HG02943 (cell line): ENCODE measurements at regions not wholly inside any gene's neighbourhood (a gene's known extent, or its start where the extent isn't known, plus 50 kb on each side); places are given as distances from the start of the nearest gene placed in this dataset.
"Not testable (repeated sequence)": the region's sequence is repeated elsewhere in the genome, so short reads cannot be mapped to it uniquely, and the experiment has no call there.

Experiments
- ATAC-seq: cut with Tn5 transposase; IDR thresholded peaks from one replicate; pipeline ENCODE4 v1.9.1; 2021; ENCODE audit warnings: mild to moderate bottlenecking, low read depth, moderate library complexity; ENCODE audit not compliant: unreplicated experiment

DNA sequence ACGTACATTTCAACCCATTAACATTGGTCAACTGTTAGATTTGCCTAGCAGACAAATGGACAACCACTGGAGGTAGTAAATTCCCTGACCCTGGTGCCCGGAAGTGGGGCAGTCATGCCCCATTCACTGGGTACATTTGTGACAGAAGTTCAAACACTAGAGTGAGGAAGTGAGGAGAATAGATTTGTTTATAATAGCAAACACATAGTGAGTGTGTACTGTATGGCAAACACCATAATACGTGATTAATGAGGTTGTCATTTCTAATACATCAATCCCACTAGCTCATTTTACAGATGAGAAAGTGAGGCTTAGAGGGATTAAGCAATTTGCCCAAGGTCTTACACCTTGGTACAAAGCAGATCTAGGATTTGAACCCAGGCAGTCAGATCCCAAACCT, 181.9 kb upstream of the MKLN1 start:
- ATAC-seq: no peak

DNA sequence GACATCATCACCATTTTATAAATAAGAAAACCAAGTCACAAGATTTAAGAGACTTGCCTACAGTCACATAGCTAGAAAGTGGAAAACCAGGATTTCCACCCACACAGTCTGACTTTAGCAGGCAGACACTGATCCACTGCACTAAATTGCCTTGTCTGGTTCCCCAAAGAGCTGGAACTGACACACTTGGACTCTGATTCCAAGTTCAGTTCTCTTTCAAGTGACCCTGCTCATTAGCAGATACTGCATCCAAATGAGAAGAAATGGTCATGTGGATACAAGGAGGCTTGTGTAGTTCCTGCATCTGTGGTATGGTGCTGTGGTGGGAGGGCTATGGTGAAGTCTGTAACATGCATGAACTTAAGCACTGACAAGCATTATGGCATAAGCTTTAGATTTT, 180.1 kb upstream of the MKLN1 start:
- ATAC-seq: no peak

DNA sequence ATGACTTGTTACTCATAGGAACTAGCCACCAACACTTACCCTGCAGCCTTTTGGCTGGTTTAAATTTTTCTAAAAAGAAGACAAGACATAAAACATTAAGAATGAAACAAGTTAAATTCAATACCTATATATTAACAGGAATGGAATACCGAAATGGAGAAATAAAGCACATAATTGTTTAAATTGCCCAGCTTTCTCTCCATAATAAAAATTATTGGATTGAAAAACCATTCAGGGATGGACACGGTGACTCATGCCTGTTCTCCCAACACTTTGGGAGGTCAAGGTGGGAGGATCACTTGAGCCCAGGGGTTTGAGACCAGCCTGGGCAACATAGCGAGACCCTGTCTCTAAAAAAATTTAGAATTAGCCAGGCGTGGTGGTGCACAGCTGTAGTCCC, 179.4 kb upstream of the MKLN1 start:
- no peak for ATAC-seq

DNA sequence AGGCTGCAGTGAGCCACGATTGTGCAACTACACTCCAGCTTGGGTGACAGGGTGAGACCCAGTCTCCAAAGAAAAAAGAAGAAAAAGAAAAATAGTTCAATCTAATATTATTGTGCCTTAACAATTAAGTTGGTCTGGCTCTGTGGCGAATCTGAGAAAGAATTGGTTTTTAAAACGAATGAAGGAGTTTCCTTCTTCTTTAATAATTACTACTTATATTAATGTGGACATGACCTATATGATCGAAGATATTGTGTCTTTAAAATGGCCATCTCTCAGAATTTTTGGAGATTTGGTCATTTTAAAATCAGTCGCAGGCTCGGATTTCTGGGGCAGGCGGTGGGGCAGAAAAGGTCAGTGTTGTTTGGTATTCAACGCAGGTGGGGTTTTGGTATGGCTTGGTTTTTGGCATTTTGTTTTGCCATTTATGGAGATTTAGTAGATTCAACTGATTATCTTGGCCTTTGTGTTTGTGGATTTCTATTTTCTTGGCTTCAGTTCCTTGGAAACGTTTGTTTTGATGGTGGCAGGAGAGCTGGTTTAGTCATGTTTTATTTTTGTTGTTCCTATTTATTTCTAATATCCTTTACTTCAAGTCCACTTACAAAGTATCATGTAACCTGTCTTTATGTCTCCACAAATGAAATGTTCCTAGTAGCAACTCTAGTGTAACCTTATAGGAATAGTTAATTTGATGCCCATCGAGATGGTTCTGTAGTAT, 178.8 kb upstream of the MKLN1 start:
- ATAC-seq: no peak

DNA sequence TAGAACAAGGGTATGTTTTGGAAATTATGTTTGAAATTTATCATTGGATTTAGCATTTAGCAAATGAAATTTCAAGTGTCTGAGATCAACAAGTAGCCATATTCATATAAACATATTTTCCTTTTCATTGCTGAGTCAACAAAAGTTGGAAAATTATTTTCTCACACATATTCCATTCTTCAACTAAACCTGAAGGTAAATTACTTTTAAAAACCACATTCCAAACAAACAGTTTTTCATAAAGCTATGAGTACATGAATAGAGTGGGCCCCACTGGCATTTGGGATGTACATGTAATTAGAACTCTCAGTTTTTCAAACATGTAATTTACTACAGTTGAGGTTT, 178.3 kb upstream of the MKLN1 start:
- no peak for ATAC-seq

DNA sequence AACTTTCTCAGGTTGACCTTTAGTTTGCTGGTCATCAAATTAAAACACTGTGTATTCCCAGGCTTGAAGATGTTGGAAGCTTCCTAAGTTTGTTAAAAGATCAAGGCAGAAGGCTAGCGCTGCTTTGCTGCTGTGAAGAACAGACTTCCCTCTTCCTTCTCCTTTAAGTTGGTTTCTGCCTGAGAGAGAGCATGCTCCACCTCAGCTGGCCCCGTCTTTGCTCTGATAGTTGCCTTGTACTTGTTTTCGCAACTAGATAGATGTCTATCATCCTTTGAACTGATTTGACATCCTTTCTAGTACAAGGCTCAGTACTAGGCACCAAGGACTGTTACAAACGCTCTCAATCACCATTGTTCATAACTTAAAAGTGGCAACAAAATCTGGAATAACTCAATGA, 177.8 kb upstream of the MKLN1 start:
- ATAC-seq: no peak

DNA sequence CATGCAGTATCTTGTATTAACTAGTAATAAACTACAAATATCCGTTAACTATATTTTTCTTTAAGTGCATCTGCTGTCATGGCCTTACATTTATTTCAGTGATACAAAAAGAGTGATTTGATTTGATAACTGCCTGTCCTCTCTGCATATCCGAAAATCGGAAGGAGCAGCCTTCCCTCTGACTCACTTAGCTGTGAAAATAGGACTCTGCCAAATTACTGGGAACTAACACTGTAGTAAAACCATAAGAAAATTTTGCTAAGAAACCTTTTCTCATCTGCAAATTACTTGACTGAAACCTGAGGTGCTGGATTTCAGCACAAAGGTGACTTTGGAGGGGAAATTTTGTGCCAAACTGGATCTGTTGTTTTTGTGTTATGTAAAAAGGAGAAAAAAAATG, 176.6 kb upstream of the MKLN1 start:
- ATAC-seq: no peak

DNA sequence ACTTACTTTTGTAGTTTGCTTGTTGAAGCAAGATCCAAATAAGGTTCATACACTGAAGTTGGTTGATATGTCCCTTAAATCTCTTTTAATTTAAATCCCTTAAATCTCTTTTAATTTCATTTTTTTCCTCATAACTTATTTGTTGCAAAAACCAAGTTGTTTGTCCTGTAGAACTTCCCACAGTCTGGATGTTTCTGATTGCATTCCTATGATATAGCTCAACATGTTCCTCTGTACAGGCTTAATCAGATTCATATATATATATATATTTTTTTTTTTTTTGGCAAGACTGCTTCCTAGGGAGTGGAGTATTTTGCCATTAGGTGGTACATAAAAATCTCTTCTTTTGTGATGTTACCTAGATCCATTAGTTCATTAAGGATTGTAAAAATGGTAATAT, 174.9 kb upstream of the MKLN1 start:
- ATAC-seq: no peak

DNA sequence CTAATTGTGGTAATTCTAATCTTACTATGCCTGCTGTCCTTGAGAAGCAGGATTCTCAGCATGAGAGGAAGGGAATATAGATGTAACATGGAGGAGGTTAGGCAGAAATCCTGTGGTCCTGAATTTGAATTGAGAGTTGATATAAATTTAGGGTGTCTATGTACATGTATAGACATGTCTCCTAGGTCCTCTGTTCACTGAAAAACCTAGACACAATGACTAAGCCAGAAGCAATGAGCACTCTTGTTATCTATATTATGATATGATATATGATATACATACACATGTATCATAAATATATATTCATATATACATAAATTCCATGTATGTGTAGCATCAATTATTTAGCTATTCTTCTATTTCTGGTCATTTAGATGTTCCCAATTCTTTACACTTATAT, 173.3 kb upstream of the MKLN1 start:
- ATAC-seq: no peak

DNA sequence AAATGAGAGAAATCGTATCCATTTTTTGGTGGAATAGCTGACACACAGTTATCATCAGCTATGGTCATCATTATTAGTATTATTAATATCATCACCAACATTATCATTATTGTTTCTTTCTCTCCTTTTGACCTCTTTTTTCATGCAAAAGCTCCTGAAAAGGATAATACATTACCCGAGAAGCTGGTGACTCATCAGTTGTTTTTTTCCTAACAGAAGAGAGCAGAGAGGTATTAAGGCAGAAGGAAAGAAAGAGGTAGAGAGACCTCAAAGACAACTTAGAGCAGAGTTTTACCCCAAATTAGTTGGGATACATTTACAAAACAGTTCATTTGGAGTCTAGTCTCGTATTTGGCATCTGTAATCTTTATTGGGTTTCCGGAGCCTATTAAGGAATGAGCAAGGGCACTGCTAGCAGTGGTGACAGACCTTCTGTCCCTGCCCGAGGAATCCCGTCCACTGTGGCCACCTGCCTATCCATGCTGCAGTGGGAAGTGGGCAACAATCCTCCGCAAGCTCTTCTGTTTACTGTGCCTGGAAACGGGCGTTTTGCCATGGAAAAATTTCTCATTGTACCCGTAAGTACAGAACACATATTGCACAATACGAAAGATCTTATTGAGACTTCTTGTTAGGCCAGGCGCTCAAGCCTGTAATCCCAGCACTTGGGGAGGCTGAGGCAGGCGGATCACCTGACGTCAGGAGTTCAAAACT, 170.0 kb upstream of the MKLN1 start:
- ATAC-seq: no peak

DNA sequence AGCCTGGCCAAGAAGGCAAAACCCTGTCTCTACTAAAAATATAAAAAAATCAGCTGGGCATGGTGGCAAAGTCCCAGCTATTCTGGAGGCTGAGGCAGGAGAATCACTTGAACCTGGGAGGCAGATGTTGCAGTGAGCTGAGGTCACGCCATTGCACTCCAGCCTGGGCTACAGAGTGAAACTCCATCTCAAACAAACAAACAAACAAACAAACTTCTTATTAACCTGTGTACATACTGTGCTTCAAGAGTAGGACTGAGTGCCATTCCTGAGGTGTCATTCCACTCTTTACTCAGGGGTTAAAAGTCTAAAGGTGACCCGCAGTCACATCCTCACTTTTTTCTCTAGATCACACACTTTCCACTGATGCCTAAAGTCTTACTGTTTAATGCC, 169.4 kb upstream of the MKLN1 start:
- not testable (repeated sequence) for ATAC-seq

DNA sequence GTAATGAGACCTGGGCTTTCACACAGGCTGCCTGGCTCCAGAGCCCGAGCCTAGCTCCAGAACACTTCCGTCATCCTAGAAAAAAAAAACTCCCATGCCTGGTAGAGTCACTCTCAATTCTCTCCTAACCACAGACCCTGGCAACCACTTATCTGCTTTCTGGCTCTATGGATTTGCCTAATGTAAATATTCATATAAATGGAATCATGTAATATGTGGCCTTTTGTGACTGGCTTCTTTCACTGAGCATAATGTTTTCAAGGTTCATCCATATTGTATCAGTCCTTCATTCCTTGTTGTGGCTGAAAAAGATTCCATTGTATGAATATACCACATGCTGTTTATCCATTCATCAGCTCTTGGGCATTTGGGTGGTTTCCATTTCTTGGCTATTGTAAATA, 167.7 kb upstream of the MKLN1 start:
- ATAC-seq: no peak

DNA sequence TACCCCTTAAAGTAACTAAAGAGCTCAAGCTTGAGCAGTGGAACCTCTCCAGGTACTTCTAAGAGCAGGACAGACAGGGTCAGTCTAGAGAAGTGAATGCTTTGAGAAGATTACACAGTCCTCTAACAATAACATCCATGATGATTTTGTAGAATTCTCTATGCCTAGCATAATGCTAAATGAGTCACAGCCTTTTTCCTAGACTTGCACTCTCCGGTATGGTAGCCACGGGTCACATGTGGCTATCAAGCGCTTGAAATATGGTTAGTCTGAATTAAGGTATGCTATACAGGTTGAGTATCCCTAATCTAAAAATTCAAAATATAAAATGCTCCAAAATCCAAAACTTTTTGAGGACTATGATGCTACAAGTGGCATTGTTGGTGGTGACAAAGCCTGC, 166.6 kb upstream of the MKLN1 start:
- no peak for ATAC-seq

DNA sequence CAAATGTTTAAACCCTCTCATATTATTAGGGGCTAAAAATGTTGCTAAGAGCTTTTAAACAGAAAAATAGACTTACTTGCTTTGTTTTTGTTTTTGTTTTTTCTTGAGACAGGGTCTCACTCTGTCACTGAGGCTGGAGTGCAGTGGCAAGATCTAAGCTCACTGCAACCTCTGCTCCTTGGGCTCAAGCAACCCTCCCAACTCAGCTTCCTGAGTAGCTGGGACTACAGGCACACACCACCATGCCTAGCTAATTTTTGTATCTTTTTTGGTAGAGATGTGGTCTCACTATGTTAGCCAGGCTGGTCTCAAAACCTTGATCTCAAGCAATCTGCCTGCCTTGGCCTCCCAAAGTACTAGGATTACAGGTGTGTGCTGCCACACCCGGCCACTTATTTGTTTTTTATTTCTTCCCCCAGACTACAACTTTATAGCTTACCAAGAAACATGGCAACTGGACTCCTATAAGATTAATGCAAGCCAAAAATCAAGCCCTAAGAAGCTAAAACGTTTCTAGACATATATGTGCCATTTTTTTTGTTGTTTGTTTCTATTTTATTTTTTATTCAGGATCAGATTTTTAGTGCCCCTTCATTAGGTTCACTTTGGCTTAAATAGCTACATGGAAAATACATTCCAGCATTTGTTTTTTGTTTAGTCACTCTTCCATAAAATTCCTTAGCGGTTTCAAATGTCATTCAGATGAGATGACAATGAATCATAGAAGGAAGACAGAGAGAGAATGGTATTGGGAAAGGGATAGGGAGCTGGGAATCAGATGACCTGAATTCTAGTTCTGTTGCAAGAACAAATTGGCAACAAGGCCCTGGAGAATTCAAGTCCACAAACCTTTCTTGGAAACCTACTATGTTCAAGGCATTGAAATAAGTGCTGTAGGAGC, 163.4 kb upstream of the MKLN1 start:
- ATAC-seq: no peak

DNA sequence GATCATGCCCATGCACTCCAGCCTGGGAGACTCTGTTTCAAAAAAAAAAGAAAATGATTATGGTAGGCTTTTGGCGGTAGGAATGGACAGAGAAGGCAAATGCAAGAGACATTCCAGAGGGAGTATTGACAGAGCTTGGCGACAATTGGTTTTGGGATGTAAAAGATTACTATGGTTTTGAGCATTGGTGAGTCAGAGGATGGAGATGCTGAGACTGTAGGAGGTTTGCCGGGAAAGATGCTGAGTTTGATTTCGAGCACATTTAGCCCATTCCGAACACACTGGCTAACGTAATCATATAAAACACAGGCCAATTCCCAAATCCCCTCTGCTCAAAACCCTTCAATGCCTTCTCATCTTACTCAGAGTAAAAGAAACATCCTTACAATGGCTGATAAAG, 161.6 kb upstream of the MKLN1 start:
- ATAC-seq: no peak

DNA sequence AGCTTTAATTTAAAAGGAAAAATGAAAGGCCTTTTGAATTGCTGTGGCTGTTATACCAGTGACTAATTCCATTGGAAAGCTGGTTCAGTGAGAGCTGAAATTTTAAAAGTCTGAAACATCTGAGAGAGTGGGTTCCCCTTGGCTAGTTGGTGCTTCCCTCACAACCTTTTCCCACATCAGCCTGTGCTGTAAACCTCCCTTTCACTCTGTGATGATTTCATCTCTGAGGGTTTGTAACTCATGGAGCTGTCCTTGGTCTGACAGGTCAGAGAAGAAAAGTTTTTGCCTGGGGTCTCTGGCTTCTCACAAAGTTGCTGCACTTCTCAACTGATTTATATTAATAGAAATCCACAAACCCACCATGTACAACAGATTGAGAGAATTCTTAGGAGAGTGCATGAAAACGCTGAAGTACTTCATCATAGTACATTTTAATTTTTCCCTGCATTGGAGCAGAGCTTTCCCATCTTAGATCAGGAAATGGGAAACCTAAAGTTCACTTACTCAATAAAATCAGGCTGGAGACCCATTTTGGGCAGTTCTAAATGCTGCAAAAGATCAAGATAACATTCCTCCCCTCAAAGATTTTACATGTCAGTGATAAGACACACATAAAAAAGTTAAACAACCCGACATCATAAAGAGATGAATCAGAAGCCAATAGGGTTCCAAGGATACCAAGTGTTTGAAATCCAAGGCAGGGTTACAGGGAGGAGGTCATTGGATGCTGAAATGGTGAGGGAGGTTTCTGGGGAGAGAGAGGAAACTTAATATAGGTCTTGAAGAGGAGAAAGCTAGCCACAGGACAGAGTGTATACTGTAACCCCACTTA, 157.0 kb upstream of the MKLN1 start:
- no peak for ATAC-seq

DNA sequence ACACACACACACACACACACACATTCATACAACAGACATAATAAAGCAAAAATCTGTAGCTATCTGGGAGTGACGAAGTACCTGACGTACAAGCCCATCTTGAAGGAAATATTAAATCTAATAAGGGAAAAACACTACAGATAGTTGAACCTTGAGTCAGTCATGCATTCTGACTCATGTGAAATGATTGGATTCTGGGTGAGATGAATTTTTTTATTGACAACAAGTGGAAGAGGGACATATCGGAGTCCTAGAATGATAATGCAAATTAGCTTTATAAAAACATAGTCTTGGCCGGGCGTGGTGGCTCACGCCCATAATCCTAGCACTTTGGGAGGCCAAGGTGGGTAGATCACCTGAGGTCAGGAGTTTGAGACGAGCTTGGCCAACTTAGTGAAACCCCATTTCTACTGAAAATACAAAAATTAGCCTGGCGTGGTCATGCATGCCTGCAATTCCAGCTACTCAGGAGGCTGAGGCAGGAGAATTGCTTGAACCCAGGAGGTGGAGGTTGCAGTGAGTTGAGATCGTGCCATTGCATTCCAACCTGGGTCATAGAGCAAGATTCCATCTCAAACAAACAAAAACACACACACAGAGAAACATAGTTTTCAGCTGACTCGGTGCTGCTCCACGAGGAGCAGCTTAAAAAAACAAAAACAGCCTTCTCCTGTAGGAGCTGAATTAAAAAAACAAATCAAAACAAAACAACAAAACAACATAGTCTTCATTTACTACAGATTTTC, 154.4 kb upstream of the MKLN1 start:
- no peak for ATAC-seq

DNA sequence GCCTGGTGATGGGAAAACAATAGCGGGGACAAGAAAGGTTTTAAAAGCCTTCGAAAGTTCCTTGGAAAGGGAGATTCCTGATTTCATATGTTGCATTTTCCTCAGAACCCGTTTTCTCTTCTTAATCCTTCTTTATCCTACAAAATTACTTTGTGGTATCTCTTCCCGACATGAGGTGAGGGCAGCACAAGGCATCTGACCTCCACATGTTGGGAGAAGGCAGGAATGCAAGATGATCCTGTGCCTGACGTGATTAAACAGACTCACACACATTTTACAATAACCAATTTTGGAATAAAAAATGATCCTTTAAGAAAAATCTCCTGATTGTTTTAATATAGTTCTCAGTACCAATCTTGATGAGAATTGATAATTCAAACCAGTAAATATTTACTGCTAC, 153.3 kb upstream of the MKLN1 start:
- ATAC-seq: no peak

DNA sequence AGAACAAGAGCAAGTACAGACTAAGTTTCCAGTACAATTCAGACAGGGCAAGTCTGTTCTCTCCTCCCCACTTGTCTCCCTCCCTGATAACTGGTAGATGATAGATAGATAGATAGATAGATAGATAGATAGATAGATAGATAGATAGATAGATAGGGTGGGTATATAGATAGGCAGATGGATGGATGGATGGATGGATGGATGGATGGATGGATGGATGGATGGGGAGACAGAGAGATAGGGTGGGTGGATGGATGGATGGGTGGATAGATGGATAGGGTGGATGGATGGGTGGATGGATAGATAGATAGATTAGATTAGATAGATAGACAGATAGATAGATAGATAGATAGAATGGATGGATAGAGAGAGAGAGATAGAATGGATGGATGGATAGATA, 152.8 kb upstream of the MKLN1 start:
- no peak for ATAC-seq

DNA sequence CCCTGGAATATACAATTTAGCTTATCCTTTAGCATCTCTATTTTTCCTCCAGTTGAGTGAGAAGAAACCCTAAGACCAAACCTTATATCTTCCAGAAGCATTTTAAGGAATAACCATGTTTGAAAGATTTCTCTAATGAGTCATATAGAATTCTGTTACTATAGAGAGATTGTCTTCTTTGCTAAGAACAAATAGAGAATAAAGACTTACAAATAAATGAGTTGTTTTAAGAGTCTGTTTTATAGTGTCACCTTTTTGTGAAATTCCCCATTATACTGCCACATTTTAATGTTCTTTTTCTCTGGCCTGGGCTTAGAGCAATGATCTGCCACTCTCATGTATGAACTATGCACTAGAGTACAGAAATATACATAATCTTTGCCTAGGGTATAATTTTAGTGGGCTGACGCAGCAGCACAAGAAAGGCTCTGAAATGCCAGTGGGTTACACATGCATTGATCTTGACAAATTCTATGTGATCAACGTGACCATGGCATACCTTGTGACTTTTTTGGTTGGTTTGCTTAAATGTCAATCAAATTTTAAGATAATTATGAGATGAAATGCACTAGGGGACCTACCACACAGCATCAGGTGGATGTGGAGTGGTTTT, 145.1 kb upstream of the MKLN1 start:
- ATAC-seq: no peak
